ENCODE measurements at regions not wholly inside any gene's neighbourhood (a gene's known extent, or its start where the extent isn't known, plus 50 kb on each side); places are given as distances from the start of the nearest gene placed in this dataset.

- no peak overlapping the region for H3K4me3 Mint-ChIP-seq
- DNase-seq, result no peak
- H3K9me3 Mint-ChIP-seq, result no peaks in the 10 kb centered on the region
- TF ChIP-seq, protein P1, sequence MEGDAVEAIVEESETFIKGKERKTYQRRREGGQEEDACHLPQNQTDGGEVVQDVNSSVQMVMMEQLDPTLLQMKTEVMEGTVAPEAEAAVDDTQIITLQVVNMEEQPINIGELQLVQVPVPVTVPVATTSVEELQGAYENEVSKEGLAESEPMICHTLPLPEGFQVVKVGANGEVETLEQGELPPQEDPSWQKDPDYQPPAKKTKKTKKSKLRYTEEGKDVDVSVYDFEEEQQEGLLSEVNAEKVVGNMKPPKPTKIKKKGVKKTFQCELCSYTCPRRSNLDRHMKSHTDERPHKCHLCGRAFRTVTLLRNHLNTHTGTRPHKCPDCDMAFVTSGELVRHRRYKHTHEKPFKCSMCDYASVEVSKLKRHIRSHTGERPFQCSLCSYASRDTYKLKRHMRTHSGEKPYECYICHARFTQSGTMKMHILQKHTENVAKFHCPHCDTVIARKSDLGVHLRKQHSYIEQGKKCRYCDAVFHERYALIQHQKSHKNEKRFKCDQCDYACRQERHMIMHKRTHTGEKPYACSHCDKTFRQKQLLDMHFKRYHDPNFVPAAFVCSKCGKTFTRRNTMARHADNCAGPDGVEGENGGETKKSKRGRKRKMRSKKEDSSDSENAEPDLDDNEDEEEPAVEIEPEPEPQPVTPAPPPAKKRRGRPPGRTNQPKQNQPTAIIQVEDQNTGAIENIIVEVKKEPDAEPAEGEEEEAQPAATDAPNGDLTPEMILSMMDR (IDR thresholded peaks at IDR 0.05), result no peak
- H3K27me3 Mint-ChIP-seq (ENCODE audit: low read depth, poor library complexity), result no peaks in the 10 kb centered on the region
- H3K27ac Mint-ChIP-seq, result no peak overlapping the region
- H3K36me3 Mint-ChIP-seq (ENCODE audit: low read depth), result no peaks in the 10 kb centered on the region
- H3K4me1 Mint-ChIP-seq, result no peaks in the 10 kb centered on the region
Measured at GRCh38 chr2:196224756-196225155, 53.4 kb upstream of the STK17B start.

GRCh38 chr2:196225213-196225612, 53.8 kb upstream of the STK17B start:
- Mint-ChIP-seq H3K27me3 (ENCODE audit: low read depth, poor library complexity) (no peaks in the 10 kb centered on the region), H3K36me3 (ENCODE audit: low read depth) (no peaks in the 10 kb centered on the region), H3K4me3 (no peak overlapping the region), H3K4me1 (no peaks in the 10 kb centered on the region), H3K9me3 (no peaks in the 10 kb centered on the region), H3K27ac (no peak overlapping the region)
- no peak for DNase-seq
- TF ChIP-seq, protein P1 (IDR thresholded peaks at IDR 0.05), result no peak

DNA sequence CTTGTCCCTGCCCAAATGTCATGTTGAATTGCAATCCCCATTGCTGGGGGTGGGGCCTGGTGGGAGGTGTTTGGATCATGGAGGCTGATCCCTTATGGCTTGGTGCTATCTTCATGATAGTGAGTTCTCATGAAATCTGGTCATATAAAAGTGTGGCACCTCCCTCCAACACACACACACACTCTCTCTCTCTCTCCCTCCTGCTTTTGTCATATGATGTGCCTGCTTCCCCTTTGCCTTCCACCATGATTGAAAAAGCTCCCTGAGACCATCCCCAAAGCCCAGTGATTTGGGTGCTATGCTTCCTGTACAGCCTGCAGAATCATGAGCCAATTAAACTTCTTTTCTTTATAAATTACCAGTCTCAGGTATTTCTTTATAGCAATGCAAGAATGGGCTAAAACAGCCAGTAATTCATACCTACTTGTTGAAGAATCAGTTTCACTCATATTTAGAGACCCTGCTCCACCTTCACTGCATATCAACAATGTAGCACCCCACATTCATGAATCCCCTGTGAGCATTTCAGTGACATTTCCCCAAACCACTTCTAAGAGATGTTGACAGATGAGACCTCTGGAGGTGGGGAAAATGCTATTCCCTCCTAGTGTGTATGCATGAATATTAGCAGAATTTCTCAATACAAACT, 54.8 kb upstream of the STK17B start:
- Mint-ChIP-seq H3K36me3 (ENCODE audit: low read depth) (no peaks in the 10 kb centered on the region), H3K27ac (no peak overlapping the region)

DNA sequence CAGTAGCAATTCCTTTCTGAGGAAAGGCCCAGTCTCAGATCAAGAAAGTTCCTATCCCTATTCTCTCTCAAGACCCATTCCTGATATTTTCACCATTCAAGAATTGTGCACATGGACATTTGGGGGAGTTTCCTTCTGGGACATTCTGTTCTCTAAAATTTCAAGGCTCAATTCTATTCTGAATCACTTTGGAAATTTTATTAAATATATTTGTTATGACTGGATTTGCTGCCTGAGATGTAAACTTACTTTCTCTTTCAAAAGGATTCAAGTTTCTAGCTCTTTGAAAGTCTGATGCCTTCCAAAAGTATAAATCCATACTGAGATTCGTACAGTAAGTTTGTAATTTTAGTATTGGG, 55.3 kb upstream of the STK17B start:
- no peak for DNase-seq
- H3K4me3 Mint-ChIP-seq, result no peak overlapping the region
- H3K4me1 Mint-ChIP-seq, result no peaks in the 10 kb centered on the region
- no peaks in the 10 kb centered on the region for H3K27me3 Mint-ChIP-seq (ENCODE audit: low read depth, poor library complexity)
- no peaks in the 10 kb centered on the region for H3K9me3 Mint-ChIP-seq
- TF ChIP-seq, protein P1 (IDR thresholded peaks at IDR 0.05), result no peak
- no peaks in the 10 kb centered on the region for H3K36me3 Mint-ChIP-seq (ENCODE audit: low read depth)
- no peak overlapping the region for H3K27ac Mint-ChIP-seq

More for the DNA sequence above, 54.8 kb upstream of the STK17B start:
- no peaks in the 10 kb centered on the region for H3K27me3 Mint-ChIP-seq (ENCODE audit: low read depth, poor library complexity)
- H3K9me3 Mint-ChIP-seq, result no peaks in the 10 kb centered on the region
- TF ChIP-seq, protein P1 (IDR thresholded peaks at IDR 0.05), result no peak
- no peak overlapping the region for H3K4me3 Mint-ChIP-seq
- no peaks in the 10 kb centered on the region for H3K4me1 Mint-ChIP-seq
- no peak for DNase-seq

DNA sequence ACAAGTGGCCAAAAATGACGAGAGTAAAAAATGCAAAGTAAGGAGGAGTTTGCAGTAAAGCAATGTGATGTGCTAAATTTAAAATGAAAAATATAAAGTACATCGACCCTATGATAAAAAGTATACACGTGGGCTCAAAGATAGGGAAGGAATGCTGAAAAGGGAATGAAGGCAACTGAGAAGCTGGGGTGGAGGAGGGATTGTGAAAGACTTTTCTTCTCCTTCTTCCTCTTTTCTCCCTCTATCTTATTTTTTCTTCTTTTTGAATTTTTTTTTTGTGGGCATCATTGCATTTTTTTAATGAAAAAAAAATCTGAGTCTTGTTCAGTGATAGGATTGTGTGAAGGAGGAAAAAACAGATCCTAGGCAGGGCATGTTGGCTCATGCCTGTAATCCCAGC, 57.6 kb upstream of the STK17B start:
- Mint-ChIP-seq H3K4me3 (no peak overlapping the region), H3K9me3 (no peaks in the 10 kb centered on the region), H3K4me1 (no peaks in the 10 kb centered on the region), H3K27me3 (ENCODE audit: low read depth, poor library complexity) (no peaks in the 10 kb centered on the region), H3K27ac (peak overlapping the region; percentile 64), H3K36me3 (ENCODE audit: low read depth) (no peaks in the 10 kb centered on the region)
- no peak for DNase-seq
- TF ChIP-seq, protein P1 (IDR thresholded peaks at IDR 0.05), result no peak
